ENCODE measurements at regions not wholly inside any gene's neighbourhood (a gene's known extent, or its start where the extent isn't known, plus 50 kb on each side); places are given as distances from the start of the nearest gene placed in this dataset.

GRCh38 chr4:117479673-117480072, 394.3 kb upstream of the TRAM1L1 start:
- TF ChIP-seq CTCF (IDR thresholded peaks at IDR 0.05) (no peak), POLR2A (IDR thresholded peaks at IDR 0.05) (no peak)
